ENCODE measurements at regions not wholly inside any gene's neighbourhood (a gene's known extent, or its start where the extent isn't known, plus 50 kb on each side); places are given as distances from the start of the nearest gene placed in this dataset.
"Not testable (repeated sequence)": the region's sequence is repeated elsewhere in the genome, so short reads cannot be mapped to it uniquely, and the experiment has no call there.

- Histone ChIP-seq H3K27ac (ENCODE audit: low read depth, low read length) (no peak overlapping the region), H3K4me2 (ENCODE audit: low read length) (no peak overlapping the region), H3K4me3 (ENCODE audit: low read length) (no peak overlapping the region), H3K4me1 (ENCODE audit: control insufficient read depth, low read length) (no peaks in the 10 kb centered on the region), H3K27me3 (ENCODE audit: control insufficient read depth, low read length) (no peaks in the 10 kb centered on the region), H3K79me2 (ENCODE audit: control insufficient read depth, low read length) (no peaks in the 10 kb centered on the region), H3F3A (ENCODE audit: control insufficient read depth, insufficient read depth) (no peaks in the 10 kb centered on the region), H3K9me2 (replicated peaks; ENCODE audit: control insufficient read depth, low read length) (no peaks in the 10 kb centered on the region), H3K36me3 (ENCODE audit: control insufficient read depth, low read length) (no peaks in the 10 kb centered on the region), H3K9me3 (ENCODE audit: control insufficient read depth, insufficient read depth, low read length) (no peaks in the 10 kb centered on the region), H4K20me1 (ENCODE audit: control insufficient read depth, insufficient read depth, low read depth, low read length) (no peaks in the 10 kb centered on the region)
- TF ChIP-seq CTCF (IDR thresholded peaks at IDR 0.05; ENCODE audit: low read depth, low read length, poor library complexity, severe bottlenecking) (no peak), EZH2phosphoT487 (IDR thresholded peaks at IDR 0.05; ENCODE audit: borderline replicate concordance, low read length) (no peak)
These were observed 229.9 kb upstream of the GRIK2 start for GRCh38 chr6:101163611-101164010.

GRCh38 chr6:101167638-101168037, 225.9 kb upstream of the GRIK2 start:
- no peak overlapping the region for H3K4me2 ChIP-seq (ENCODE audit: low read length)
- no peaks in the 10 kb centered on the region for H3K36me3 ChIP-seq (ENCODE audit: control insufficient read depth, low read length)
- no peaks in the 10 kb centered on the region for H3K9me3 ChIP-seq (ENCODE audit: control insufficient read depth, insufficient read depth, low read length)
- no peaks in the 10 kb centered on the region for H3K27me3 ChIP-seq (ENCODE audit: control insufficient read depth, low read length)
- H3K9me2 ChIP-seq (replicated peaks; ENCODE audit: control insufficient read depth, low read length), result no peaks in the 10 kb centered on the region
- no peak overlapping the region for H3K4me3 ChIP-seq (ENCODE audit: low read length)
- H4K20me1 ChIP-seq (ENCODE audit: control insufficient read depth, insufficient read depth, low read depth, low read length), result no peaks in the 10 kb centered on the region
- TF ChIP-seq CTCF (IDR thresholded peaks at IDR 0.05; ENCODE audit: low read depth, low read length, poor library complexity, severe bottlenecking) (no peak), EZH2phosphoT487 (IDR thresholded peaks at IDR 0.05; ENCODE audit: borderline replicate concordance, low read length) (no peak)
- H3K79me2 ChIP-seq (ENCODE audit: control insufficient read depth, low read length), result no peaks in the 10 kb centered on the region
- H3K27ac ChIP-seq (ENCODE audit: low read depth, low read length), result no peak overlapping the region
- H3F3A ChIP-seq (ENCODE audit: control insufficient read depth, insufficient read depth), result no peaks in the 10 kb centered on the region
- H3K4me1 ChIP-seq (ENCODE audit: control insufficient read depth, low read length), result no peaks in the 10 kb centered on the region

- H4K20me1 ChIP-seq (ENCODE audit: control insufficient read depth, insufficient read depth, low read depth, low read length); H3K4me2 ChIP-seq (ENCODE audit: low read length); H3K9me2 ChIP-seq (replicated peaks; ENCODE audit: control insufficient read depth, low read length); H3K27ac ChIP-seq (ENCODE audit: low read depth, low read length); H3K4me3 ChIP-seq (ENCODE audit: low read length); H3K27me3 ChIP-seq (ENCODE audit: control insufficient read depth, low read length); H3K4me1 ChIP-seq (ENCODE audit: control insufficient read depth, low read length); H3F3A ChIP-seq (ENCODE audit: control insufficient read depth, insufficient read depth); H3K9me3 ChIP-seq (ENCODE audit: control insufficient read depth, insufficient read depth, low read length); H3K79me2 ChIP-seq (ENCODE audit: control insufficient read depth, low read length); H3K36me3 ChIP-seq (ENCODE audit: control insufficient read depth, low read length): not testable (repeated sequence)
These were observed 222.5 kb upstream of the GRIK2 start for GRCh38 chr6:101171049-101171448.

GRCh38 chr6:101178748-101179147, 214.8 kb upstream of the GRIK2 start:
- Histone ChIP-seq H3K4me1 (ENCODE audit: control insufficient read depth, low read length) (no peaks in the 10 kb centered on the region), H3K9me2 (replicated peaks; ENCODE audit: control insufficient read depth, low read length) (no peaks in the 10 kb centered on the region; the same call in 1 of the 2 replicates), H3K9me3 (ENCODE audit: control insufficient read depth, insufficient read depth, low read length) (no peaks in the 10 kb centered on the region), H3K79me2 (ENCODE audit: control insufficient read depth, low read length) (no peaks in the 10 kb centered on the region), H3K27ac (ENCODE audit: low read depth, low read length) (no peak overlapping the region), H4K20me1 (ENCODE audit: control insufficient read depth, insufficient read depth, low read depth, low read length) (no peaks in the 10 kb centered on the region), H3K4me3 (ENCODE audit: low read length) (no peak overlapping the region), H3K36me3 (ENCODE audit: control insufficient read depth, low read length) (no peaks in the 10 kb centered on the region), H3K27me3 (ENCODE audit: control insufficient read depth, low read length) (no peaks in the 10 kb centered on the region), H3F3A (ENCODE audit: control insufficient read depth, insufficient read depth) (no peaks in the 10 kb centered on the region), H3K4me2 (ENCODE audit: low read length) (no peak overlapping the region)
- TF ChIP-seq EZH2phosphoT487 (IDR thresholded peaks at IDR 0.05; ENCODE audit: borderline replicate concordance, low read length) (no peak), CTCF (IDR thresholded peaks at IDR 0.05; ENCODE audit: low read depth, low read length, poor library complexity, severe bottlenecking) (no peak)
